ENCODE measurements at regions not wholly inside any gene's neighbourhood (a gene's known extent, or its start where the extent isn't known, plus 50 kb on each side); places are given as distances from the start of the nearest gene placed in this dataset.

- Histone ChIP-seq H3K4me1 (ENCODE audit: insufficient read depth, low read length) (peaks cover 1% of the 10 kb centered on the region), H2AFZ (ENCODE audit: low read length) (no peak overlapping the region), H3K4me2 (ENCODE audit: low read depth, low read length) (no peak overlapping the region), H3K79me2 (ENCODE audit: insufficient read depth, low read length) (no peaks in the 10 kb centered on the region), H3K27me3 (ENCODE audit: control insufficient read depth in 1 of 2, insufficient read depth in 2 of 2, low read length in 2 of 2) (no peaks in the 10 kb centered on the region), H3K36me3 (replicated peaks in 1 of 2; ENCODE audit: control insufficient read depth in 1 of 2, insufficient read depth in 2 of 2, low read length in 2 of 2) (no peaks in the 10 kb centered on the region), H3K4me3 (replicated peaks in 1 of 3; ENCODE audit: insufficient read depth in 1 of 3, low read depth in 2 of 3, low read length in 3 of 3) (no peak overlapping the region), H3K27ac (ENCODE audit: extremely low read length, insufficient read depth, low read length) (no peak overlapping the region), H4K20me1 (ENCODE audit: insufficient read depth, low read length) (no peaks in the 10 kb centered on the region), H3K9me3 (ENCODE audit: low read length) (no peaks in the 10 kb centered on the region), H3K9ac (ENCODE audit: insufficient read depth, low read depth, low read length) (no peak overlapping the region)
- in situ Hi-C loops (cut with HindIII; ENCODE audit: extremely low pct_ligation_motif_present, low pct_unique_long_range_greater_than_20kb) (no loop called here), intact Hi-C loops (cut with micrococcal nuclease; ENCODE audit: unreplicated experiment) (no loop called here)
- no peak for DNase-seq (ENCODE audit: low spot score)
- ATAC-seq: no peak
- ChIA-PET POLR2A (no interaction called here), CTCF (ENCODE audit: low intra/inter-chr PET ratio, low total read pairs) (no interaction called here)
- no TSS peak for BruUV-seq (replicated peaks)
- no peak for TF ChIP-seq SMC3 (IDR thresholded peaks at IDR 0.05; ENCODE audit: low read length)
- no peak for TF ChIP-seq NR2F1 (CRISPR knock-in tag; IDR thresholded peaks at IDR 0.05)
- TF ChIP-seq ZNF546 (CRISPR knock-in tag; conservative IDR thresholded peaks at IDR 0.05): no peak
- no peak for TF ChIP-seq ZNF547 (CRISPR knock-in tag; IDR thresholded peaks at IDR 0.05)
- no peak for TF ChIP-seq ZNF354B (CRISPR knock-in tag; IDR thresholded peaks at IDR 0.05)
- no peak for TF ChIP-seq ZBTB37 (CRISPR knock-in tag; IDR thresholded peaks at IDR 0.05)
- TF ChIP-seq ZNF383 (CRISPR knock-in tag; IDR thresholded peaks at IDR 0.05; ENCODE audit: borderline replicate concordance): no peak
- no peak for FAIRE-seq
Observed at GRCh38 chr5:94031631-94032030, 290.2 kb upstream of the POU5F2 start.

- POLR2A ChIA-PET: no interaction called here
- ATAC-seq: no peak
- Histone ChIP-seq H3K4me1 (ENCODE audit: insufficient read depth, low read length) (peaks cover 14% of the 10 kb centered on the region), H3K9ac (ENCODE audit: insufficient read depth, low read depth, low read length) (no peak overlapping the region), H3K4me3 (replicated peaks in 1 of 3; ENCODE audit: insufficient read depth in 1 of 3, low read depth in 2 of 3, low read length in 3 of 3) (no peak overlapping the region), H3K9me3 (ENCODE audit: low read length) (no peaks in the 10 kb centered on the region), H4K20me1 (ENCODE audit: insufficient read depth, low read length) (no peaks in the 10 kb centered on the region), H2AFZ (ENCODE audit: low read length) (no peak overlapping the region), H3K36me3 (replicated peaks in 1 of 2; ENCODE audit: control insufficient read depth in 1 of 2, insufficient read depth in 2 of 2, low read length in 2 of 2) (no peaks in the 10 kb centered on the region), H3K27ac (ENCODE audit: extremely low read length, insufficient read depth, low read length) (no peak overlapping the region), H3K4me2 (ENCODE audit: low read depth, low read length) (no peak overlapping the region), H3K79me2 (ENCODE audit: insufficient read depth, low read length) (no peaks in the 10 kb centered on the region), H3K27me3 (ENCODE audit: control insufficient read depth in 1 of 2, insufficient read depth in 2 of 2, low read length in 2 of 2) (no peaks in the 10 kb centered on the region)
- CTCF ChIA-PET (ENCODE audit: low intra/inter-chr PET ratio, low total read pairs): no interaction called here
- no peak for DNase-seq (ENCODE audit: low spot score)
- whole genome bisulfite sequencing (ENCODE audit: low lambda C conversion rate): 56% methylated on average over 1 of the region's 1 CpG
- no peak for FAIRE-seq
- intact Hi-C loops (cut with micrococcal nuclease; ENCODE audit: unreplicated experiment) (loop anchor here (5.0 kb wide), 3 partner anchors 84 to 446 kb away; partner anchors contain the start of genes NR2F1 and NR2F1-AS1), in situ Hi-C loops (cut with HindIII; ENCODE audit: extremely low pct_ligation_motif_present, low pct_unique_long_range_greater_than_20kb) (no loop called here)
- no TSS peak for BruUV-seq (replicated peaks)
- TF ChIP-seq NR2F2 (IDR thresholded peaks at IDR 0.05; ENCODE audit: borderline replicate concordance, low read depth) (no peak), ZNF30 (CRISPR knock-in tag; IDR thresholded peaks at IDR 0.05) (no peak), BCL3 (CRISPR knock-in tag; IDR thresholded peaks at IDR 0.05) (no peak), ZNF746 (CRISPR knock-in tag; IDR thresholded peaks at IDR 0.05) (no peak), ZNF496 (CRISPR knock-in tag; IDR thresholded peaks at IDR 0.05; ENCODE audit: insufficient replicate concordance) (no peak), FOXM1 (CRISPR knock-in tag; IDR thresholded peaks at IDR 0.05) (no peak), ZNF562 (CRISPR knock-in tag; IDR thresholded peaks at IDR 0.05; ENCODE audit: borderline replicate concordance) (no peak), NR2F1 (CRISPR knock-in tag; IDR thresholded peaks at IDR 0.05) (no peak), ADNP (CRISPR knock-in tag; IDR thresholded peaks at IDR 0.05) (no peak), DDIT3 (CRISPR knock-in tag; IDR thresholded peaks at IDR 0.05) (no peak), ZSCAN30 (CRISPR knock-in tag; IDR thresholded peaks at IDR 0.05) (no peak), ZNF136 (CRISPR knock-in tag; IDR thresholded peaks at IDR 0.05; ENCODE audit: low read depth) (no peak)
Observed at GRCh38 chr5:94028001-94028400, 286.6 kb upstream of the POU5F2 start.

Data from HepG2 (cell line).